ENCODE measurements at regions not wholly inside any gene's neighbourhood (a gene's known extent, or its start where the extent isn't known, plus 50 kb on each side); places are given as distances from the start of the nearest gene placed in this dataset.

DNA sequence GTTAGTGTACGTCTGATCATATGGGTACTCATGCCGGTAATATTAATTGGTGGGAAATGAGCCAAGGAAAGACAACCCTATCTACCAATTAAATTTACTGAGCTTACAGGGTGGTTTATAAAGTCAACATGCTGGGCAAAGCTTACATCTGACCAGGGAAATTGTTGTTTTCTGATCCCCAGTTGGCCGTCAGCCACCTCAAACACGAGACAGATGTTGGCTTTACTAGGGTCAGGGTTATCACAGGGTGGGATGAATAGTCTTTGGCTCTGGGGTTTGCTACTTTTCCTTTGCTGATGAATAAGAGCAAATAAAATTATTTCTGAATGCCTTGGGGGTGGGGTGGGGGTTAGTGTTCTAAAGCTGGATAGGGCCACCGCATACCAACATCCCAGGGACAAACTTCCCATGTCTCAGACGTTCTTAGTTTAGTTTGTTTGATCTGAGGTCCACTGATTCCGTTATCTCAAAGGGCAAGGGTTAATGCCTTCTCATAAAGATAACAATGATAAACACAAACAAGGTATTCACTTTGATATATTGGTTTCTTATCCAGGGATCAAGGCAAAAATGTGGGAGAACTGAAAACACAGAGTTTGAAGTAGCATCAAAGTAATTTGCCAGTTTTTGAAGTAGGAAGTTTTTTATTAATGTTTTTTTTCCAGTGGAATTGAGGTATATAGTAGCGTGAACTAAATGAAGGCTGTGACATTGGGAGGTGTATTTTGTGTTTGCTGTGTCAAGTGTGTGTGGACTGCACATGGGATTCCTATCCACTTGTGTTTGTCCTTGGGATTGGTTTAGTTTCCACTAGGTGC lies 109.1 kb upstream of the RPS23 start (continued):
- TF ChIP-seq, protein P1, sequence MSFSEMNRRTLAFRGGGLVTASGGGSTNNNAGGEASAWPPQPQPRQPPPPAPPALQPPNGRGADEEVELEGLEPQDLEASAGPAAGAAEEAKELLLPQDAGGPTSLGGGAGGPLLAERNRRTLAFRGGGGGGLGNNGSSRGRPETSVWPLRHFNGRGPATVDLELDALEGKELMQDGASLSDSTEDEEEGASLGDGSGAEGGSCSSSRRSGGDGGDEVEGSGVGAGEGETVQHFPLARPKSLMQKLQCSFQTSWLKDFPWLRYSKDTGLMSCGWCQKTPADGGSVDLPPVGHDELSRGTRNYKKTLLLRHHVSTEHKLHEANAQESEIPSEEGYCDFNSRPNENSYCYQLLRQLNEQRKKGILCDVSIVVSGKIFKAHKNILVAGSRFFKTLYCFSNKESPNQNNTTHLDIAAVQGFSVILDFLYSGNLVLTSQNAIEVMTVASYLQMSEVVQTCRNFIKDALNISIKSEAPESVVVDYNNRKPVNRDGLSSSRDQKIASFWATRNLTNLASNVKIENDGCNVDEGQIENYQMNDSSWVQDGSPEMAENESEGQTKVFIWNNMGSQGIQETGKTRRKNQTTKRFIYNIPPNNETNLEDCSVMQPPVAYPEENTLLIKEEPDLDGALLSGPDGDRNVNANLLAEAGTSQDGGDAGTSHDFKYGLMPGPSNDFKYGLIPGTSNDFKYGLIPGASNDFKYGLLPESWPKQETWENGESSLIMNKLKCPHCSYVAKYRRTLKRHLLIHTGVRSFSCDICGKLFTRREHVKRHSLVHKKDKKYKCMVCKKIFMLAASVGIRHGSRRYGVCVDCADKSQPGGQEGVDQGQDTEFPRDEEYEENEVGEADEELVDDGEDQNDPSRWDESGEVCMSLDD (CRISPR knock-in tag; IDR thresholded peaks at IDR 0.05; ENCODE audit: borderline replicate concordance): 0 out of 2 replicates have a peak, but pooled peaks have one; percentile 27
- TF ChIP-seq KLF13 (CRISPR knock-in tag; IDR thresholded peaks at IDR 0.05) (no peak), ZNF20 (CRISPR knock-in tag; IDR thresholded peaks at IDR 0.05) (no peak), RXRB (CRISPR knock-in tag; IDR thresholded peaks at IDR 0.05; ENCODE audit: borderline replicate concordance) (peak; percentile 90), NFE2L2 (IDR thresholded peaks at IDR 0.05; ENCODE audit: low read length) (no peak), BCL6 (CRISPR knock-in tag; IDR thresholded peaks at IDR 0.05) (peak; percentile 93), ZNF34 (CRISPR knock-in tag; IDR thresholded peaks at IDR 0.05; ENCODE audit: borderline replicate concordance) (peak; percentile 43; the same call in 1 of the 2 replicates), ZNF660 (CRISPR knock-in tag; IDR thresholded peaks at IDR 0.05; ENCODE audit: borderline replicate concordance, low read depth) (no peak), GTF3A (CRISPR knock-in tag; conservative IDR thresholded peaks at IDR 0.05) (no peak), IRF2 (CRISPR knock-in tag; IDR thresholded peaks at IDR 0.05) (peak; percentile 48), ZFP1 (CRISPR knock-in tag; IDR thresholded peaks at IDR 0.05) (peak; percentile 84), ZNF317 (CRISPR knock-in tag; IDR thresholded peaks at IDR 0.05) (peak; percentile 55; the same call in 1 of the 2 replicates), FOSL1 (CRISPR knock-in tag; IDR thresholded peaks at IDR 0.05; ENCODE audit: borderline replicate concordance) (peak; percentile 58; the same call in 1 of the 2 replicates), PRPF4 (IDR thresholded peaks at IDR 0.05; ENCODE audit: low read depth, low read length, poor library complexity, severe bottlenecking) (no peak), ZNF567 (CRISPR knock-in tag; IDR thresholded peaks at IDR 0.05; ENCODE audit: borderline replicate concordance) (no peak), CBX1 (IDR thresholded peaks at IDR 0.05; ENCODE audit: low read depth) (peak; percentile 60), PAF1 (CRISPR knock-in tag; IDR thresholded peaks at IDR 0.05) (no peak)
- TF ChIP-seq, protein P2, sequence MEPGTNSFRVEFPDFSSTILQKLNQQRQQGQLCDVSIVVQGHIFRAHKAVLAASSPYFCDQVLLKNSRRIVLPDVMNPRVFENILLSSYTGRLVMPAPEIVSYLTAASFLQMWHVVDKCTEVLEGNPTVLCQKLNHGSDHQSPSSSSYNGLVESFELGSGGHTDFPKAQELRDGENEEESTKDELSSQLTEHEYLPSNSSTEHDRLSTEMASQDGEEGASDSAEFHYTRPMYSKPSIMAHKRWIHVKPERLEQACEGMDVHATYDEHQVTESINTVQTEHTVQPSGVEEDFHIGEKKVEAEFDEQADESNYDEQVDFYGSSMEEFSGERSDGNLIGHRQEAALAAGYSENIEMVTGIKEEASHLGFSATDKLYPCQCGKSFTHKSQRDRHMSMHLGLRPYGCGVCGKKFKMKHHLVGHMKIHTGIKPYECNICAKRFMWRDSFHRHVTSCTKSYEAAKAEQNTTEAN (CRISPR knock-in tag; conservative IDR thresholded peaks at IDR 0.05): peak; percentile 91
- TF ChIP-seq, protein P3, sequence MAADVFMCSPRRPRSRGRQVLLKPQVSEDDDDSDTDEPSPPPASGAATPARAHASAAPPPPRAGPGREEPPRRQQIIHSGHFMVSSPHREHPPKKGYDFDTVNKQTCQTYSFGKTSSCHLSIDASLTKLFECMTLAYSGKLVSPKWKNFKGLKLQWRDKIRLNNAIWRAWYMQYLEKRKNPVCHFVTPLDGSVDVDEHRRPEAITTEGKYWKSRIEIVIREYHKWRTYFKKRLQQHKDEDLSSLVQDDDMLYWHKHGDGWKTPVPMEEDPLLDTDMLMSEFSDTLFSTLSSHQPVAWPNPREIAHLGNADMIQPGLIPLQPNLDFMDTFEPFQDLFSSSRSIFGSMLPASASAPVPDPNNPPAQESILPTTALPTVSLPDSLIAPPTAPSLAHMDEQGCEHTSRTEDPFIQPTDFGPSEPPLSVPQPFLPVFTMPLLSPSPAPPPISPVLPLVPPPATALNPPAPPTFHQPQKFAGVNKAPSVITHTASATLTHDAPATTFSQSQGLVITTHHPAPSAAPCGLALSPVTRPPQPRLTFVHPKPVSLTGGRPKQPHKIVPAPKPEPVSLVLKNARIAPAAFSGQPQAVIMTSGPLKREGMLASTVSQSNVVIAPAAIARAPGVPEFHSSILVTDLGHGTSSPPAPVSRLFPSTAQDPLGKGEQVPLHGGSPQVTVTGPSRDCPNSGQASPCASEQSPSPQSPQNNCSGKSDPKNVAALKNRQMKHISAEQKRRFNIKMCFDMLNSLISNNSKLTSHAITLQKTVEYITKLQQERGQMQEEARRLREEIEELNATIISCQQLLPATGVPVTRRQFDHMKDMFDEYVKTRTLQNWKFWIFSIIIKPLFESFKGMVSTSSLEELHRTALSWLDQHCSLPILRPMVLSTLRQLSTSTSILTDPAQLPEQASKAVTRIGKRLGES (CRISPR knock-in tag; IDR thresholded peaks at IDR 0.05; ENCODE audit: borderline replicate concordance): 0 out of 2 replicates have a peak, but pooled peaks have one; percentile 68
- TF ChIP-seq, protein P4, sequence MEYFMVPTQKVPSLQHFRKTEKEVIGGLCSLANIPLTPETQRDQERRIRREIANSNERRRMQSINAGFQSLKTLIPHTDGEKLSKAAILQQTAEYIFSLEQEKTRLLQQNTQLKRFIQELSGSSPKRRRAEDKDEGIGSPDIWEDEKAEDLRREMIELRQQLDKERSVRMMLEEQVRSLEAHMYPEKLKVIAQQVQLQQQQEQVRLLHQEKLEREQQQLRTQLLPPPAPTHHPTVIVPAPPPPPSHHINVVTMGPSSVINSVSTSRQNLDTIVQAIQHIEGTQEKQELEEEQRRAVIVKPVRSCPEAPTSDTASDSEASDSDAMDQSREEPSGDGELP (IDR thresholded peaks at IDR 0.05; ENCODE audit: borderline replicate concordance, low read depth): peak; percentile 81

All from HepG2 (cell line).